WTC11 (cell line): ENCODE measurements at regions not wholly inside any gene's neighbourhood (a gene's known extent, or its start where the extent isn't known, plus 50 kb on each side); places are given as distances from the start of the nearest gene placed in this dataset.

Source experiments
- ATAC-seq: fragments of 200-7000 bp; cut with Tn5 transposase; 2 replicates; pipeline ENCODE4 v1.10.0; 2021; ENCODE audit warnings: mild to moderate bottlenecking, moderate library complexity
- CTCF ChIA-PET: fragments of 300-600 bp; sonication (Branson Sonifier 250); formaldehyde crosslinking; loops from one replicate; lab custom pipeline; 2021; ENCODE audit warnings: antibody characterized with exemption; lab: Charles Lee
- POLR2A ChIA-PET: fragments of 350-600 bp; sonication (Branson Sonifier 250); formaldehyde crosslinking; loops from one replicate; lab custom pipeline; 2021; ENCODE audit warnings: antibody characterized with exemption; lab: Charles Lee
- DNase-seq: peaks from one replicate; pipeline ENCODE4 v3.0.0; 2021; ENCODE audit warnings: low spot score
- H3K27ac Mint-ChIP-seq: 2 replicates; pipeline ENCODE4 v1.8.0; 2021; ENCODE audit warnings: mixed read lengths
- H3K27me3 Mint-ChIP-seq: 2 replicates; pipeline ENCODE4 v1.8.0; 2021; ENCODE audit warnings: low read depth, mild to moderate bottlenecking, moderate library complexity, mixed read lengths
- H3K36me3 Mint-ChIP-seq: 2 replicates; pipeline ENCODE4 v1.8.0; 2021; ENCODE audit warnings: mixed read lengths
- H3K4me1 Mint-ChIP-seq: 2 replicates; pipeline ENCODE4 v1.8.0; 2022; ENCODE audit warnings: mixed read lengths
- H3K4me3 Mint-ChIP-seq: 2 replicates; pipeline ENCODE4 v1.8.0; 2021; ENCODE audit warnings: mild to moderate bottlenecking, moderate library complexity, mixed read lengths
- H3K9me3 Mint-ChIP-seq: 2 replicates; pipeline ENCODE4 v1.8.0; 2021; ENCODE audit warnings: mixed read lengths
- AFF4 ChIP-seq: sonication (generic); formaldehyde crosslinking; IDR thresholded peaks from 2 replicates; pipeline ENCODE4 v1.8.1; 2023; ENCODE audit warnings: mild to moderate bottlenecking, missing genetic modification reagents, borderline replicate concordance
- ATF3 ChIP-seq: sonication (generic); formaldehyde crosslinking; conservative IDR thresholded peaks from 2 replicates; pipeline ENCODE4 v1.8.1; 2022; ENCODE audit warnings: mild to moderate bottlenecking, missing genetic modification reagents
- CREB1 ChIP-seq: sonication (generic); formaldehyde crosslinking; IDR thresholded peaks from 2 replicates; pipeline ENCODE4 v1.8.0; 2023; ENCODE audit warnings: mild to moderate bottlenecking, missing genetic modification reagents
- E2F1 ChIP-seq: sonication (generic); formaldehyde crosslinking; IDR thresholded peaks from 2 replicates; pipeline ENCODE4 v1.8.0; 2022; ENCODE audit warnings: mild to moderate bottlenecking, missing genetic modification reagents
- E2F4 ChIP-seq: sonication (generic); formaldehyde crosslinking; IDR thresholded peaks from 2 replicates; pipeline ENCODE4 v1.8.1; 2022; ENCODE audit warnings: low read depth, mild to moderate bottlenecking, moderate library complexity, missing genetic modification reagents, borderline replicate concordance
- ERG ChIP-seq: fragments of 250-450 bp; sonication (Bioruptor Pico); IDR thresholded peaks from 2 replicates; pipeline ENCODE4 v1.8.0; 2021; ENCODE audit warnings: mild to moderate bottlenecking
- HMGA2 ChIP-seq: fragments of 250-450 bp; sonication (Bioruptor Pico); IDR thresholded peaks from 2 replicates; pipeline ENCODE4 v1.4.0; 2021; ENCODE audit warnings: mild to moderate bottlenecking, moderate library complexity
- MAX ChIP-seq: sonication (generic); formaldehyde crosslinking; IDR thresholded peaks from 2 replicates; pipeline ENCODE4 v1.8.0; 2022; ENCODE audit warnings: mild to moderate bottlenecking, missing genetic modification reagents
- MLX ChIP-seq: sonication (generic); formaldehyde crosslinking; IDR thresholded peaks from 2 replicates; pipeline ENCODE4 v1.8.1; 2023; ENCODE audit warnings: mild to moderate bottlenecking, missing genetic modification reagents, moderate library complexity
- MYBL2 ChIP-seq: sonication (generic); formaldehyde crosslinking; IDR thresholded peaks from 2 replicates; pipeline ENCODE4 v1.8.1; 2023; ENCODE audit warnings: mild to moderate bottlenecking, moderate library complexity, missing genetic modification reagents
- NFATC4 ChIP-seq: fragments of 250-450 bp; sonication (Bioruptor Pico); IDR thresholded peaks from 2 replicates; pipeline ENCODE4 v1.9.0; 2021; ENCODE audit warnings: mild to moderate bottlenecking
- NR3C1 ChIP-seq: sonication (generic); formaldehyde crosslinking; conservative IDR thresholded peaks from 2 replicates; pipeline ENCODE4 v1.8.1; 2023; ENCODE audit warnings: low read depth, mild to moderate bottlenecking, missing genetic modification reagents
- RELA ChIP-seq: sonication (generic); formaldehyde crosslinking; IDR thresholded peaks from 2 replicates; pipeline ENCODE4 v1.8.1; 2022; ENCODE audit warnings: missing genetic modification reagents, mild to moderate bottlenecking, borderline replicate concordance
- SOX15 ChIP-seq: fragments of 250-450 bp; sonication (Bioruptor Pico); IDR thresholded peaks from 2 replicates; pipeline ENCODE4 v1.9.0; 2021; ENCODE audit warnings: mild to moderate bottlenecking
- STAT6 ChIP-seq: sonication (generic); formaldehyde crosslinking; conservative IDR thresholded peaks from 2 replicates; pipeline ENCODE4 v1.8.1; 2023; ENCODE audit warnings: mild to moderate bottlenecking, low read depth, missing genetic modification reagents, moderate library complexity
- TP53 ChIP-seq: sonication (generic); formaldehyde crosslinking; IDR thresholded peaks from 2 replicates; pipeline ENCODE4 v1.8.1; 2023; ENCODE audit warnings: mild to moderate bottlenecking, missing genetic modification reagents
- ZBTB43 ChIP-seq: sonication (generic); formaldehyde crosslinking; IDR thresholded peaks from 2 replicates; pipeline ENCODE4 v1.8.1; 2023; ENCODE audit warnings: mild to moderate bottlenecking, missing genetic modification reagents
- ZNF121 ChIP-seq: sonication (generic); formaldehyde crosslinking; IDR thresholded peaks from 2 replicates; pipeline ENCODE4 v1.8.0; 2023; ENCODE audit warnings: missing genetic modification reagents
- ZSCAN18 ChIP-seq: fragments of 250-450 bp; sonication (Bioruptor Pico); IDR thresholded peaks from 2 replicates; pipeline ENCODE4 v2.1.2; 2022; ENCODE audit warnings: mild to moderate bottlenecking, moderate library complexity

GRCh38 chr14:86943391-86944365 is 1049.3 kb downstream of the GALC start:
- Mint-ChIP-seq H3K9me3 (no peaks in the 10 kb centered on the region), H3K36me3 (no peaks in the 10 kb centered on the region), H3K4me1 (no peaks in the 10 kb centered on the region), H3K27me3 (no peaks in the 10 kb centered on the region), H3K27ac (no peak overlapping the region), H3K4me3 (no peak overlapping the region)
- POLR2A ChIA-PET: no interaction called here
- ATAC-seq: no peak
- CTCF ChIA-PET: no interaction called here
- no peak for DNase-seq
- no peak for TF ChIP-seq ATF3 (CRISPR knock-in tag)
- no peak for TF ChIP-seq NFATC4 (CRISPR knock-in tag)
- no peak for TF ChIP-seq MLX
- TF ChIP-seq HMGA2 (CRISPR knock-in tag): no peak
- TF ChIP-seq E2F1 (CRISPR knock-in tag): no peak
- no peak for TF ChIP-seq ZBTB43
- TF ChIP-seq SOX15 (CRISPR knock-in tag): no peak
- no peak for TF ChIP-seq MYBL2 (CRISPR knock-in tag)
- no peak for TF ChIP-seq AFF4
- no peak for TF ChIP-seq RELA (CRISPR knock-in tag)
- no peak for TF ChIP-seq STAT6 (CRISPR knock-in tag)
- no peak for TF ChIP-seq NR3C1
- TF ChIP-seq TP53 (CRISPR knock-in tag): no peak
- no peak for TF ChIP-seq ZNF121
- TF ChIP-seq E2F4 (CRISPR knock-in tag): no peak
- no peak for TF ChIP-seq CREB1 (CRISPR knock-in tag)
- TF ChIP-seq MAX (CRISPR knock-in tag): no peak
- no peak for TF ChIP-seq ZSCAN18 (CRISPR knock-in tag)
- no peak for TF ChIP-seq ERG (CRISPR knock-in tag)
